Hepatic stellate cell (primary cell): ENCODE measurements at regions not wholly inside any gene's neighbourhood (a gene's known extent, or its start where the extent isn't known, plus 50 kb on each side); places are given as distances from the start of the nearest gene placed in this dataset.

Source experiments
- DNase-seq: peaks from one replicate; pipeline ENCODE4 v3.0.0; 2011; ENCODE audit warnings: low spot score

DNA sequence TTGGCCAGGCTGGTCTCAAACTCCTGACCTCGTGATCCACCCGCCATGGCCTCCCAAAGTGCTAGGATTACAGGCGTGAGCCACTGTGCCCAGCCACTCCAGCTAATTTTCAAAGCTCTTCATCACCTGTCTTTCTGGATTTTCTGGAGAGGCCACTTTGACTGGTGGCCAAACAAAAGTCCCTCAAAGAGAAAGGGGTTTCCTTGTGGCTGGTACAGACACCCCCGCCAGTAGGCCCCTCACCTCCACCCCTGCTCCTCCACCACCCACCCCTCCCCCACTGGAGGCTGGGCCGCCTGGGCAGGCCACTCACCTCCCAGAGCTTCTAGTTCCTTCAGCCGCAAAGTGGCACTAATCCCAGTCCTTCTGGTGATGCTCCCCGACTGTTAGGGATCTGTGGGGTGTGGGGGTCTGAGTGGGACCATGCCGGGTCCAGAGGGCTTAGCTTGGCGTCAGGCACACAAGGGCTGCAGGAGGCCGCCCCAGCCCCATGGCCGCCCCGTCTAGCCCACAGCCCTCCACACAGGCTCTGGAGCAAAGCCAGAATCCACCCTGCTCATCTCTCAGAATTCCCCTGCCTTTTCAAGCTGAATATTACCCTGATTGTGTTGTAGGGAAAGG lies 182.0 kb upstream of the IER5L start:
- DNase-seq, result no peak

DNA sequence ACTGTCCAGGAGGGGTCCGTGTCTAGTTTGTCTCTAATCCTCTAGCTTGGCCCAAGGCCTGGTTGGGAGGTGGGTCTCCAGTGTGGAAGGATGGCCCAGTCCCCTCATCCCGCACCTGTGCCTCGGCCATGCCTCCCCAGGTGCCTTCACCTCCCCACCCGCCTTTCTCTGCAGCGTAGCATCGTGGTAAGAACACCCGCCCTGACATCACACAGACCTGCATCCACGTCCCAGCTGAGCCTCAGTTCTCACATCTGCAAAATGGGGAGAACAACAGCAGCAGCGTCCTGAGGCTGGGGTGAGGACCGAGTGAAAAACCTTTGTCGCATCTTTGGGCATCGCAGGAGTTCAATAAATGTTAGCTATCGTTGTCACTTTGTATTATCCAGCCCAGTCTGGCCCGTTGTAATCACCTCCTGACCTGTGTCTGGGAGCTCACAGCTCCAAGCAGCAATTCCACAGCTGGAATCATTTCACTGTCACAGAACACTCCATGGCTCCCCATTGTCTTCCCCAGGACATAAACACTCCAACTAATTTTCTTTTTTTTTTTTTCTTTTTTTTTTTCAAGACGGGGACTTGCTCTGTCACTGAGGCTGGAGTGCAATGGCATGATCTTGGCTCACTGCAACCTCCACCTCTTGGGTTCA lies 181.2 kb upstream of the IER5L start:
- DNase-seq, result no peak

DNA sequence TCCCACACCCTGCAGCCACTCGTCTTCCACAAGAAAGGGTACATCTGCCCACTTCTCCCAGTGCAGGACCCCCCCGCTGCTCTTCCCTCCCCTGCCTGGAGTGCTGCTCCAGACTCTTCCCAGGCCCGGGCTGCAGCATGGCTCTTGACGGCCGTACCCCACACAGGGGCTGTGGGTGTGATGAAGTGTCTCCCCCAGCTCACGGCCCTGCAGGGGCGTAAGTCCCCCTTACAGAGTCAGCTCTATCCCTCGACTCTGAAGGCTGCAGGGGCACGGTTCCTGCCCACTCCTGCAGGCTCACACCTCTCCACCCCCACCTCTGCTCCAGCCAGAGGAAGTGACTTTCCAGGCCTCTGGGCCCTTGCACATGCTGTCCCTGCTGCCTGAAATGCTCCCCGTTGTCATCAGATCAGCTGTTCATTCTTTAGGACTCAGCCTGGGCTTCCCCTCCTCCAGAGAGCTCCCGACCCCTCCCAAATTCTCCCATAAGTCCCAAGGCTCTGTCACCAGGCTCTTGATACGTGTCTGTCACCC lies 180.6 kb upstream of the IER5L start:
- DNase-seq, result no peak

DNA sequence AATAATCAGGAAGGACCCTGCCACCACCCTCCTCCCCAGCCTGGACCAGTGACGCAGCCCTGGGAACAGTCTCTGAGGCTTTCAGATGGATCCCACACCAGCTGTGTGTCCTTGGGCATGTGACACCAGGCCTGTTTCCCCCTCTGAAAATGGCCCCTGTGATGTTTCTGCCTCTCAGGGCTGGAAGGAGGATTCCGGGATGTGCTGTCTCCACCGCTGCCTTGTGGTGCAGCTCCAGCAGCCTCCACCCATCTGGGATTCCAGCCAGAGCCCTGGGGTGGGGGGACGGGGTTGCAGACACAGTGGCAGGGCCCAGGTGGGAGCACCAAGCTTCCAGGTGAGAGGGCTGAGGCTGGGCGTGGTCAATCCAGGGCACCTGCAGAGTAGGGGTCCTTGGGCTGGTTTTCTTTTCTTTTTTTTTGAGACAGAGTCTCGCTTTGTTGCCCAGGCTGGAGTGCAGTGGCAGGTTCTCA lies 179.7 kb upstream of the IER5L start:
- no peak for DNase-seq

DNA sequence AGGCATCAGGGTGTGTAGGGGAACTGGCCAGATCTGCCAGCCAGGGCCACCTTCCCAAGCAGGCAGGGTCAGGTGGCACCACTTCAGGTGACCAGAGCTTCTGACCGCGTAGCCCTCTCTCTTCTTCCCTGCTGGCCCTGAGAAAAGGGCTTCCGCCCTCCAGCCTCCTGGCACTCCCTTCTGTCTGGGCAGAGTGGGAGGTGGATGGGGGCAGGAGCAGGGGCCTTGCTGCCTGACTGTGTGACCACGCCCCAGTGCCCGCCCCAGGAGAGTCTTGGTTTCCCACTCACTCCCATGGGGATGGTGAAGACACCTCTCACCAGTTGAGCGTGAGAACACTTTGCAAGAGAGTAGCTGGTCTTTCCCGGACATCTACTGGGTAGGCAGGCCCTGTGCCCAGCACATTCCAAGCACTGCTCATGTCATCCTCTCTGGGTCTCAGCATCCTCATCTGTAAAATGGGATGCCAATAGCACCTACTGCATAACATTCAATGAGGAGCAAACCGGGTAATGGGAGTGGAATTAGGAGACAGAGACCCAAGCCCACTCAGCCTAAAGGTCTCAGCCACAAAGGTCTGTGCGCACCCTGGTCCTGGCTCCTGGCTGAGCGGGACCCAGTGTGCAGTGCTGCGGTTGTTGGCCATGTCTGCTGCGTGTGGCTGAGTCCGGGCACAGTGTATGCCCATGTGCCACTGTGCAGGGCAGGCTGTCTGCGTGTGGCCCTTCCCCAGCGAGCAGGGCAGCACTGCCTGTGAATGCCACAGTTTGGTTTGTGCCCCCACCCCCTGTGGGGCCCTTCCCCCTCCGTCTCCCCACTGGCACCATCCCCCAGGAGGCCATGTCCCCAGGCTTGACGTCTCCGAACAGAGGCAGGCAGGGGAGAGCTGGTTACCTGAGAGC lies 179.1 kb upstream of the IER5L start:
- no peak for DNase-seq

DNA sequence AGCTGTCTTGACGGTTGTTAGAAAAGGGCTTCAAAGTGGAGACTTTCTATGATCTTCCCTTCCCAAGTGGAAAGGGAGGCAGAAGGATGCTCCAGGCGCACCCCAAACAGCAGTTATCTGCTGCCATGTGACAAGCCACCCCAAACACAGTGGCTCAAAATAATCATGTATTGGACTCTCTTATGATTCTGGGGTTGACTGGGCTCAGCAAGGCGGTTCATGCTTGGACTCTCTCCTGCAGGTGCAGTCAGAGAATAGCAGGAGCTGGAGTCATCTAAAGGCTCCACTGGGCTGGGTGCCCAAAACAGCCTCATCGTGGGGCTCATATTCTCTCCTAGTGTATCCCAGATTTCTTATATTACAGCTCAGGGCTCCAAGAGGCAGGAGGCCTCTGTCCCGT lies 177.6 kb upstream of the IER5L start:
- DNase-seq, result no peak

DNA sequence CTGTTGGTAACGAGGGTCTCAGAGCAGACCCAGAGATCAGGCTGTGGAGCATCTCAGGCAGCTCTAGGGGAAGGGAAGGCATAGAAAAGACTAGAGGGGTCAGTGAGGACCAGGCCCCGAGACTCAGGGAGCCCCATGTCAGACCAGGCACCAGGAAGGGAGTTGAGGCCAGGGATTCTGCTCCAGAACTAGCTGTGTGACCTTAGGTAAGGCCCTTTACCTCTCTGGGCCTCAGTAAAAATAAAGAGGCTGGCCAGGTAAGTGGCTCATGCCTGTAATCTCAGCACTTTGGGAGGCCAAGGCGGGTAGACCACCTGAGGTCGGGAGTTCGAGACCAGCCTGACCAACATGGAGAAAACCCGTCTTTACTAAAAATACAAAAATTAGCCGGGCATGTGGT lies 176.4 kb upstream of the IER5L start:
- no peak for DNase-seq

DNA sequence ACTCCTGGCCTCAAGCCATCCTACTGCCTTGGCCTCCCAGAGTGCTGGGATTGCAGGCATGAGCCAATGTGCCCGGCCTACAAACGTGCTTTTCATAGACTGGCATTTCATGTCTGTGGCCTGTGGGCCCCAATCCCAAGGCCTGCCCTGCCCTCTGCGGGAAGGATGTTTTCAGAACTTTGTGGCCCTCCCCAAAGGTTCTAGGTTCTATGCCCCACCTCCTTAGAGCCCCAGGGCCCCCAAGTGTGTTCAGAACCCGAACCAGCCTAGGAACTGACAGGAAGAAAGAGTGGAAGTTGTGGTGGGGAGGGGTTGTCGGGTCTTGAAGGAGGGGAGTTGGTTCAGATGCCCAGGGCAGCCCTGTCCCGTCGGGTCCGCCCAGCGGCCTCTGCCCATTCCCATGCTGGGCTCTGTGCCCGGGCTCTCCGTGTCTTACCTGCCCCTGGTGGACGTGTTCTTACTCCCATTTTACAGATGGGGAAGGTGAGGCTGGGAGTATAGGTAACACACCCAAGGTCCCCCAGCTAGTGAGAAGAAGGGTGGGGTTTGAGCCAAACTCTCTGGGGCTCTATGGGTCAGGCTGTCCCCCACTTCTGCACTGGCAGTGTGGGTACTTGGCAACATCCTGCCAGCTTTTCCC lies 175.8 kb upstream of the IER5L start:
- no peak for DNase-seq

DNA sequence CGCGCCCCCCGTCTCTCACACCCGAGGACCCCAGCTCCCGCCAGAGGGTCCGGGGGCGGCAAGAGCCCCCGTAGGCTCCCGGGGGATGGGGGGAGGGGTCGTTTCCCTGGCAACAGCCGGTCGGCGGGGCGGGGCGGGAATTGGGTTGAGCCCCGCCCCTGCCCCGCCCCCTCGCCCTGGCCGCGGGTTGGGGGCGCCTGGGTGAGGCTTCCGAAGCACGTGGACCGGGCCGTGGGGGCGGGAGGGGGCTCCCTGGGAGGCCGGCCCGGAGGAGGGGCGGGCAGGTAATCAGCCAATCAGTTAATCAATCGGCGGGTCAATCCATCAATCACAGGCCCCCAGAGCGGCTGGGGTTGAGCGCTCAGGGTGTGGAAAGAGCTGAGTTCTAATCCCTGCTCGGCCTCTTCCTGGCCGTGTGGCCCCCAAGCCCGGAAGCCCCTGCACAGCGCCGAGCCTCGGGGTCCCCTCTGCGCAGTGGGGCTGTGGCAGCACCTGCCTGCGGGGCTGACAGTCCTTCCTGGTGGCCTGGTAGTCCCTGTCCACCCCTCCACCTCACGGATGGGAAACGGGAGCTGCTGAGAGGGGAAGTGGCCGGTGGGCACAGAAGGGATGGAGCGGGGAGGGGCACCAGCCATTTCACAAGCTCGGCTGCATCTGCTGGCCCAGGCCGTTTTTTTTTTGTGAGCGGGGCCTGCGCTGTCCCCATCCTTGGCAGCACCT lies 174.2 kb upstream of the IER5L start:
- DNase-seq, result no peak

DNA sequence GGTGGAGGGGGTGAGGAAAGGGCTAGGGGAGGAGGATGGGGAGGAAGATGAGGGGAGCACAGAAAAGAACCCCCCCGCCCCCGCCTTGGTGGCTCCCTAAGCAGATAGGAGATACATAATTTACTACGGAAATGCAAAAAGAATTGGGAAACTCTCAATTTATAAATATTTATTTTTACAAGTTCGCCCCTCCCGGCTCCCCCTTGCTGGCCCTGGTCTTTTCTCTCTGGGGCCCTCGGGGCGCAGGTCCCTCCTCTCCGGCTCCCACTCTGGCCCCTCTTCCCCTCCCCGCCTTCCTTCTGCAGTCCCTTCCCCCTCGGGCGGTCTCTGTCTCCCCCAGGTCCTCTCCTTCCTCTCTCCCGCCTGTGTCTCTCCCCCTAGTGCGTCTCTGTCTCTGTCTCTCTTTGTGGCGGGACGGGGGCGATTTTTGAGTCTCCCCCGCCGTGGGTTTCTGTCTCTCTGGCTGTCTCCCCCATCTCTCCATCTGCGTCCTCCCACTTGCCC lies 173.6 kb upstream of the IER5L start:
- no peak for DNase-seq

DNA sequence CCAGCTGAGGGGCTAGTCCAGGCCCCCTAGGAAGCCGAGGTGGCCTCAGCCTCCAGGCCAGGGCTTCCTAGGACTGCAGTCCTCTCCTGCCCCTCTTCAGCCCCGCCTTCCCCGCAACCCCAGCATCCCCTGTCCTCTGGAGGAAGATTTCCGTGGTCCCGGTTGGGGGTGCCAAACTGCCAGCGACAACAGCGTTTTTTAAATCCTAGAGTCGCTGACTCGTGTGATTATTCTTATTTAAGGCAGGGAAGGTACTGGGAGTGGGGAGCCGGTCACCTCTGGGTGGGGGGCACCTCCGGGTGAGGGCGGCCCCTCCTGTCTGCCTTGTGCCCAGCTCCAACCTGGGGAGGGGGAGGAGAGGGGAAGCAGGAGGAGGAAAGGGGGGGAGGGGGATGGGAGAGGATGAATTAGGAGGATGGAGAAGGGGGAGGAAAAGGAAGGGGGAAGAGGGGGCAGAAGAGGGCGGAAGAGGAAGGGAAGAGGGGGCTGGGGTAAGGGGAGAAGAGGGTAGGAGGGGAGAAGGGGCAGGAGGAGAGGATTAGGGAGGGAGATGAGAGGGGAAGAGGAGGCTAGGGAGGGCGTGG lies 173.1 kb upstream of the IER5L start:
- DNase-seq, result no peak

DNA sequence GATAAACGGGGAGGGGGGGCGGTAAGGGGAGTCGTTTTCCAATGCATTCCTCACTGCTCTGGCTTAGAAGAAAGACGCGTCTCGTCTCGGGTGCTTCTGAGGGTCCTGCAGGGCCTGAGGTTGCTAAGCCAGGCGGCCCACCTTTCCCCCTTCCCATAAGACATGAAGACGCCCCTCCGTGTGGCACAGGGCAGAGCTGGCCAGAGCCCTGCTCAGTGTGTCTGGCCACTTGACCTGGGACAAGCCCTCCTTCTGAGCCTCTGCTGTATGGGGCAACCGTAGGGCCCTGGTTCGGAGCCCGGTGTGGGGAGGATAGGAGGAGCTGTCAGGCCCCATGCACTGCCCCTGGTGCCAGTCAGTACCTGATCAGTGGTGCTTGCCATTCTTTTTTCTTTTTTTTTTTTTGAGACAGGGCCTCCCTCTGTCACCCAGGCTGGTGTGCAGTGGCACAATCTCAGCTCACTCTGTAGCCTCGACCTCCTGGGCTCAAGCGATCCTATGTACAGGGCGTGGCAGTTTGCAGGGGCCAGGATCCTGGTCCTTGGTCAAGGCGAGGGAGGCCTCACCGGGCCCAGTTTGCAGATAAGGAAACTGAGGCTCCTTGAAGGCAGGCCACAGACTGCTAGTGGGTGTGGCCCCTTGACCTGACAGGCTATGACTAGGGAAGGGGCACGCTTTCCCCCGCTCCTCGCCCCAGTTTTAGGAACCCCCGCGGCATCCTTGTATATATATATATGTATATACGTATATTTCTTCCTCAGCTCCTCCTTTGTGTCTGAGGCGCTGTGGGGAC lies 172.3 kb upstream of the IER5L start:
- DNase-seq, result no peak

DNA sequence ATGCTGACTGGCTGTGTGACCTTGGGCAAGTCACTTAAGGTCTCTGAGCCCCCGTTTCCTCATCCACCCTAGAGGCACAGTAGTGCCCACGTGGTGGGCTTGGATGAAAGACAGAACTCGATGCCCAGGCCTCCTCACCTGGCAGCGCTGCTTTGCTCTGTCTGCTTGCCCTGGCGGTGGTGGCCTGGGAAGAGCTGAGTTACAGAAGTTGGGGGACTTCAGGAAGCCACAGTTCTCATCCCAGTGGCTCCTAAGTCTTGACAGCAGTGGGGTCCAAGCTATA lies 171.5 kb upstream of the IER5L start:
- no peak for DNase-seq

DNA sequence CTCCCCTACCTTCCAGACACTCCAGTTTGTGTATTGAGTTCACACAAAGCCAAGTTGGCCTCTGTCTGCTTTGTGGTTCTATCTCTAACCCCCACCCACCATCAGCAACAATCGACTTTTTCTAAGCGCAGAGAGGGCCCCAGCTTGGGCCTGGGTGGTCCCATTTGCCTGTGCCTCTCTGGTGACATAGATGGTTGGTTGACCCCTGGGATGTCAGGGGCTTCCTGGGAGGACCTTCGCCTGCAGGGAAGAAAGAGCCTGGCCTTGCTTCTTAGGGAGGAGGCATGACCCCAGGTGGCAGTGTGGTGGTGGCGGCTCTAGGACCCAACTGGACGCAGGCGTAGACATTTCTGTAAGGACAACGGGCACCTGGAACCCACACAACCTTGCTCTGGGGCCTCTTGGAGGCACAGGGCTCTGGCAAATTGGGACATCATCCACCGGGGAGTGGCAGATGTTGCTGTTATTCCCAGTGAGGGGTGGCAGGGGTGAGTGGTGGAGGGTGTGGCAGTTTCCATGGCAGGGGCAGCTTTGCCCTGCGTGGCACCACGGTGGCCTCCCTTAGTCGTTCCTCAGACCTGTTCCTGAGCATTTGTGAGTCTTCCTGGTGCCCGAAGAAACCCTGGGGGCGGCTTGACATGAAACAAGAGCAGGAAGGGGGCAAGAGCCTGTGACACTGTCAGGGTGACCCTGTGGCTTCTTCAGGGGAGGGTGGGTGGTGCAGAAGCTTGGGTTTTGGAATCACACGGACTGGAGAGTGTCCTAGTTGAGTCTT lies 171.0 kb upstream of the IER5L start:
- no peak for DNase-seq

DNA sequence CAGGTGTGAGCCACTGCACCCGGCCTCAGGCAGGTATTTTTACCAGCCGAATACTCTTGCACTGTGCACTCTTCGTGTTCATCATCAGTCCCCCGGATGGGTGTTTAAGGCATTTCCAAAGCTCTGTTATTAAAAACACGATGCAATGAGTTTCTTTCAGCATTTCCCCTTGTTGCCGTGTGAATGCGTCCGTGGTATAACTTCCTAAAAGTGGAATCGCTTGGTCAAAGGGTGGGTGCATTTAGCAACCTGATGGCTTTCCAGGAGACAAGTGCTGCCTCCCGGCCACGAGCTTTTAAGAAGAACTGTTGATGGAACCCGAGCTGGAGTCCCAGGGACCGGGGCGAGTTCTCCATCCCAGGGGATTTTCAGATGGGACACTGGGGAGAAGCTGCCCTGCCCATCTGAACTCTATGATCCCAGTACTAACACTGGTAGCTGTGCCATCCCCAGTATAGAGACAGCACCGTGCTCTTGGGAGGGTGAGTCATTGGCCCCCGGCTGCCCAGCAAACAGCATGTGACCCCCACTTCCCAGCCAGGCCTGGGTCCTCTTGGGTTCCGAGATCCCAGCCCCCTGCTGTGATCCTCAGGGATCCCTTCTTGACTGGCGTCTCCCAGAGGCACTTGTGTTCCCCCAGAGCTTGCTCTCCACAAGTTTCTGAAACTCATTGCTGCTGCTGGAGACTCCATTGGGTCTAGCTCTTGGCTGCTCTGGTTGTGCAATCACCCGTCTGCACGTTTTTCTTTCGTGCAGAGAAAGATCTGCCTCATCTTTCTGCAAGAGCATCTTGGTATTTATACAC lies 169.5 kb upstream of the IER5L start:
- DNase-seq, result no peak

DNA sequence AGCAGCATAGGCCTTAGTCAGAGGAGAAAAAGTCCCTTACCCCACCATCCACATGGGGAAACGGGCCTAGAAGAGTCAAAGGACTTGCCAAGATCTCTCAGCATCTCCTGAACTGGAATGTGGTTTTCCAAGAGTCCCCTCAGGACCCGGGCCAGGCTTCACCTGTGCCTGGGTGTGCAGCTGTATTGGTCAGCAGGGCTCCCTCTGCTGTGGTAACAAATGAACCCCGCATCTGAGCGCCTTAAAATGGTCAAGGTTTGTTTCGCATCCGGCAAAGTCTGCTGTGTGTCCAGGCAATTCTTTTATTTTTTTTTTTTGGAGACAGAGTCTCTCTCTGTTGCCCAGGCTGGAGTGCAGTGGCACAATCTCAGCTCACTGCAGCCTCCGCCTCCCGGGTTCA lies 168.0 kb upstream of the IER5L start:
- no peak for DNase-seq

DNA sequence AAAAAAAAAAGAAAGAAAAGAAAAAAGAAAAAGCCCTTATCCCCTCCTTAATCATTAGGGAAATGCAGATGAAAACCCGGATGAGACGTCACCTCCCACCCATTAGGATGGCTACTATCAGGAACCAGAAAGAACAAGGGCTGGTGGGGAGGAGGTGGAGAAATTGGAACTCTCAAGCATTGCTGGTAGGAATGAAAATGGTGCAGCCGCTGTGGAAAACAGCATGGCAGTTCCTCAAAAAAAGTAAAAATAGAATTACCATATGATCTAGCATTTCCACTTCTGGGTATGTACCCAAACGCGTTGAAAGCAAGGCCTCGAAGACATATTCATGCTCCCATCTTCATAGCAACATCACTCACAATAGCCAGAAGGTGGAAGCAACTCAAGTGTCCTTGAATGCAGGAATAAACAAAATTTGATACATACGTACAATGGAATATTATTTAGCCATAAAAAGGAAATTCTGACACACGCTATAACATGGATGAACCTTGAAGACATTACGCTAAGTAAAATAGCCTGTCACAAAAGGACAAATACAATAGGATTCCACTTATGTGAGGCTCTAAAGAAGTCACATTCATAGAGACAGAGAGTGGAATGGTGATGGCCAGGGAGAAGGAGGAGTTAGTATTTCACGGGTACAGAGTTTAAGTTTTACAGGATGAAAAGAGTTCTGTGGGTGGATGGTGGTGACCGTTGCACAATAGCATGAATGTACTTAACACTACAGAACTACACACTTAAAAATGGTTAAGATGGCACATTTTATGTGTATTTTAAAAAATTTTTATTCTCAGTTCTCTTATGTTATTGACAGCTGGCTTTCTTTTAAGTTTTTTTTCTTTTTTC lies 166.8 kb upstream of the IER5L start:
- DNase-seq, result no peak
